Activated gamma-delta T cell (primary cell): ENCODE measurements at regions not wholly inside any gene's neighbourhood (a gene's known extent, or its start where the extent isn't known, plus 50 kb on each side); places are given as distances from the start of the nearest gene placed in this dataset.

Source experiments
- DNase-seq: peaks from one replicate; lab custom pipeline; 2025; lab: John Stamatoyannopoulos, UW

- no peak for DNase-seq
These were observed 1085.9 kb downstream of the TBC1D22A start for GRCh38 chr22:47848184-47848920.

- DNase-seq = no peak
These were observed 1084.9 kb downstream of the TBC1D22A start for GRCh38 chr22:47847131-47847890.

DNA sequence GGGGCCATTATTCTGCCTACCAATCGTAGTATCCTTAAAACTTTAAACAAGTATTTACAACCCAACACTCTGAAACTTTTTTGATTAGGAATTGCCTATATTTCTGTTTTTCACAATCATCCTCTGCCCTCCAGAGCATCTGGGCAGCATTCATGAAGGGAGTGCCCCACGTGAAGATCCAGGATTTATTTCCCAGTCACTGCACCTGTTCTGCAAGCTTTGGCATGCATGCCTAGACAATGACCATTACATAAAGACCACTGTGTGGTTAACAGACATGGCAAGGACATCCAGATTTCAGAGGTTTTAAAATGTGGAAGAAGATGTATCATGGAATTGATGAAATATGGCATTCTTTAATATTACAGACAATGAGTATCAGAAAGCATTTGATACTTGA lies 1083.8 kb downstream of the TBC1D22A start:
- DNase-seq = no peak

DNA sequence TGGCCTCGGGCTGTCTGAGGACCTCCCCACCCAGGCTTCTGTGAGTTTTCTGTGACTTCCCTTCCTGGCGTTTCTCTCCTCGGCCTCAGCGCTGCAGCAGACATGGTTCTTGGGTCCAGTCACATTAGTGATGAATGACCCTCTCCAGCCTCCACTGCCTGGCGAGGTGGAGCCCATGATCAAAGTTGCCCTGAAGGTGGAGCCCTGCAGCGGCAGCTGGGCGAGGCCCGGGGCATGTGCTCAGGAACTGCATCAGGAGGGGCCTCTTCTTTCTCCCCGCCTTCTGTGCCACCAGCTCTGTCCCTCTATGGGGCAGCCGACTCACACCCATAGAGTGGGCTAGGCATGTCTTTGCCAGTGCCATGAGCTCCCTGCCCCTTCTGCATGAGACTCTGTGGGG lies 1079.7 kb downstream of the TBC1D22A start:
- no peak for DNase-seq

- no peak for DNase-seq
These were observed 1078.7 kb downstream of the TBC1D22A start for GRCh38 chr22:47841156-47841555.

- no peak for DNase-seq
These were observed 1077.3 kb downstream of the TBC1D22A start for GRCh38 chr22:47839595-47840227.

DNA sequence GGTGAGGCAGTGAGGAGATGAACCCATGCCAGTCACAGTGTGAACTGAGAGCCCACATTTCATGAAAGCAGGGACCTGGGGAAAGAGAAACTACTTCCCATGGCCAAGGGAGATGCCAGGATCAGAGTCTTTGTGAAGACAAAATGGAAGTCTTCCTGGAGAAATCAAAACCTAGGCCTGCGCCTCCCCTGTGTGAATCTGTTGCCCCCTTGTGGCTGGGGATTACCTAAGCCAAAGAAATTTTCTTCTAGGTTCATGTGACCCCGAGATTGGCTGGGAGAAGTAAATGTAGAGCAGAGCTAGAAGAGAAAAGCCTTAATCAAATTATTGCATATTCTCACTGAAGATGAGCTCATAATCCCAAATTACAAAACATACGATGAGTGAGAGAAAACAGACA lies 1075.3 kb downstream of the TBC1D22A start:
- no peak for DNase-seq

- no peak for DNase-seq
These were observed 1074.5 kb downstream of the TBC1D22A start for GRCh38 chr22:47836957-47837356.

DNA sequence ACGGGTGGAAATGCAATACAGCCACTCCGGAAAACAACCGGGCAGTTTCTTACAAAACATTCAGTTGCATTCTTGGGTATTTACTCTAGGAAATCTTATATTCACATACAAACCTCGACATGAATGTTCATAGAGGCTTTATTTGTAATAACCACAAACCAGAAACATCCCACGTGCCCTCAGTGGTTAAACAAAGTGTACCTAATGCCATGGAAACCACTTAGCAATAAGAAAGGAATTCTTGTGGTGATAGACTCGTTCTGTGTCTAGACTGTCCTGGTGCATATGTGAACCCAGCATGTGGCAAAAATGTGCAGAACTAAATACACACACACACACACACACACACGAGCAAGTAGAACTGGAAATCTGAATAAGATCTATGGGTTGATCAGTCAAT lies 1073.3 kb downstream of the TBC1D22A start:
- DNase-seq = no peak

DNA sequence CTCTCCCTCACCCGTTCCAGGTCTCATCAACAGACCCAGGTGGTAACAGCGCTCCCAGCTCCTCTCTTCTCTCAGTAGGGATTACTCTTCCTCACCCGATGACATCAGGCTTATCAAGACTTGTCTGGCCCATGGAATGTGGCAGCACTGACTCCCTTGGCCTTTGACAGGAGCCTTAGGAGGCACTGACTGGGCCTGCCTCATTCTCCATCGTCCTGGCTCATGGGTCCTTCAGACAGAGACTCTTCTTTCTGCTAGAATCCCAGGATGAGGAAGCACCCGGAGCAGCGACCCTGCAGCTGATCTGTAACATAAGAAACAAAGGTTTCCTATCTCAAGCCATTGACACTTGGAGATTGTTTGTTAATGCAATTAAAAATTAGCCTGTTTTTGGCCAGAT lies 1063.6 kb downstream of the TBC1D22A start:
- no peak for DNase-seq

DNA sequence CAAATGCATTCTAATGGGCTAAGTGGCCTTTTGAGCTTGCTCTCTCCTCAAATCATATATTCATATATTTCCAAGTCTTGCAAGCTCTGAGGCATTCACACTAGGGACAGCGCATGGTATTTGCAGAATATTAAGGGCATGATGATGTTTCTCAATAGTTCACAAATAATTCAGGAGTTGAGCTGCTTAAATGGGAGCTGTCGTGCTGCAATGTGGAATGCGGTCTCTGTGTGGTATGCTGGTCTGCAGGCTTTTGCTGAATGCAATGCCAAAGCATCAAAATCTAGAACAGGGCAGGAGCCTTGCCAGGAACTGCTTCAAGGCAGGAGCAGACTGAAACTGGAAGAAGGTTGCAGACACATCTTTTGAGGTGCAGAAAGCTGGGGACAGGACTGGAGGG lies 1060.0 kb downstream of the TBC1D22A start:
- DNase-seq = no peak

DNA sequence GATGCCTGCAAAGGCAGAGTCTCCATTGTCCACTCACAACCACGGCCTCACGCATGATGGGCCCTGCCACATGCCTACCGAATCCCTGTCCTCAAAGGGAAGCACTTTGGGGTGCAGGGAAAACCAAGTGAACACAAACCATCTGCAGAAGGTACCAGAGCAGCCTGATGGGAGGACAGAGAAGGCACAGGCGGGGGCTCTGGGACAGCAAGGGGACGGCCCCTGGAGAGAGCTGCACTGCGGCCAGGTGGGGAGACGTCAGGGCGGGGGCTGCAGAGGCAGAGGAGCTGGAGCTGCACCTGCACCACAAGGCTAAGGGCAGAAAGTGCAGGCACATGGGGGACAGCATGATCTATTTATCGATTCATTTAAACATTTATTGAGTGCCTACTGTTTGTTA lies 1056.0 kb downstream of the TBC1D22A start:
- DNase-seq = no peak

DNA sequence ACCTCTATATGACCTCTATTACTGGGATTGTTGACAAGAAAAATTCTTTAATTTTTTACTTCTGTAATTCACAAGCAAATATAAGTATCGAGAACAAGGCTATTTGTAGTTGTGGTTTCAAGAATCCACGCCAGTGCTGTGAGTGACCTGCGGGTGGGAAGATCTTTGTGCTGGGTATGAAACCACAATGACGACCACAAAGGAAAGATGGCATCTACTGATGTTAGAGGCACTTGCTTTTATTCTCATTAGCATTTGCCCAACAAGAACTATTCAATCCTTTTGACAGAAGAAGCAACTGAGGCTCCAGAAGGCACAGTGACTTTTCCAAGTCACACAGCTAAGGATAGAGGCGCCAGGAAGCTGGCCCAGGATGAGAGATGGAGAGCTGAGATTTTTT lies 1054.9 kb downstream of the TBC1D22A start:
- no peak for DNase-seq

DNA sequence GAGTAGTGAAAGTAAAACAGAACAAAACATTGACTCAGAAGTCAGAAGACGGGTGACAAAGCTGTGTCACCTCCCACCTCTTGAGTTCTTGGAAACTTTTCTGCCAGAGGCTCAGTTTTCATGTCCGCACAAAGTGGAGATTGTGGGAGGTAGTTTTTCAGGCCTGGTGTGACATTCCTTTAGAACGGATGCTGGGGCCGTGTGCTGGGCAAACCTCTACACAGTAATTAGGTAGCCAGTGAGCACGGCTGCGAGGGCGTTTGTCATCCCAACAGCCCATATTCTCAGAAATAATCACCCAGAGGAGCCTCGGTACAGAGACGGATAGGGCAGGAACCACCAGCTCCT lies 1054.4 kb downstream of the TBC1D22A start:
- DNase-seq = no peak

DNA sequence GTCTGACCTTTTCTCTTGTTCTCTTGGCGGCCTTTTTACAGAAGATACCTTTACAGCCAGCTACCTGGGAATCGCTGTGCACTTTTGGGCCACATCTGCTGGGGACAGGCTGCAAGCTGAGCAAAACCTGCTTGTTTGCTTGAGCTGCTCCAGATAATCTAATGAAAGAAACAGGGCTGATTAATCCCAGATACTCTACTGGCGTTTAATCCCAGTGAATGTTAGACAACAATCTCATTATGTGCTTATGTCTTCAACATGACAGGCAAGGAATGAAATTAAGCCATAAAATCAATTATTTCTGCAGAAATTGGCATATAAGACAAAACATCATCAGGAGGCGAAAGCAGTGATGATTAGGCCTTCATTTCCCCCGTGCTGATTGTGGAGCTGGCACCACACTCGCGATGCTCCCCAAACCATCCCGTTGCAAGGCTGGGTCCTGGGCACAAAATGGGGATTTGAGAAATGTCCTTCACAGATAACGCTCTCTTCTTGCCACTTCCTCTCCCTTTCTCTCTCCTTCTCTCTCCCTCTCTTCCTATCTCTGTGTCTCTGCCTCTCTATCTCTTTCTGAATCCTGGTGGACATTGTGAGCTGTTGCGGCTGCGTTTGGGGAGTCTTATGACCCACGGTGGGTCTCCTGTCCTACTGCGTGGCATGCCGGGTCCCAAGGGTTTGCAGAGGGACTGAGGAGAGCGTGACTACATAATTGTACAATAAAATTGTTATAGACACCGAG lies 1053.8 kb downstream of the TBC1D22A start:
- DNase-seq = no peak

- no peak for DNase-seq
These were observed 1052.0 kb downstream of the TBC1D22A start for GRCh38 chr22:47814474-47814873.

- no peak for DNase-seq
These were observed 1051.2 kb downstream of the TBC1D22A start for GRCh38 chr22:47813661-47814060.

DNA sequence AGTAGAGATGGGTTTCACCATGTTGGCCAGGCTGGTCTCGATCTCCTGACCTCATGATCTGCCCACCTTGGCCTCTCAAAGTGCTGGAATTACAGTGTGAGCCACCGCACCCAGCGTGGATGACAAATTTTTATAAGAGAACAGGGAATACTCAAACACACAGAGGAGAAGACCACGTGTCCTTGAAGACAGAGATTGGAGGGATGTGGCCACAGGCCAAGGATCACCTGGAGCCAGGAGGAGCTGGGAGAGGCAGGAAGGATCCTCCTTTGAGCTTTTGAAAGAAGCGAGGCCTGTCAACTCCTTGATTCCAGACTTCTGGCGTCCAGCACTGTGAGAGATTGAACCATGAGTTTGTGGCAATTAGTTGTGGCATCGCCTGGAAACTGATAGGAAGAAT lies 1049.5 kb downstream of the TBC1D22A start:
- DNase-seq = no peak

- no peak for DNase-seq
These were observed 1048.4 kb downstream of the TBC1D22A start for GRCh38 chr22:47810505-47811500.

DNA sequence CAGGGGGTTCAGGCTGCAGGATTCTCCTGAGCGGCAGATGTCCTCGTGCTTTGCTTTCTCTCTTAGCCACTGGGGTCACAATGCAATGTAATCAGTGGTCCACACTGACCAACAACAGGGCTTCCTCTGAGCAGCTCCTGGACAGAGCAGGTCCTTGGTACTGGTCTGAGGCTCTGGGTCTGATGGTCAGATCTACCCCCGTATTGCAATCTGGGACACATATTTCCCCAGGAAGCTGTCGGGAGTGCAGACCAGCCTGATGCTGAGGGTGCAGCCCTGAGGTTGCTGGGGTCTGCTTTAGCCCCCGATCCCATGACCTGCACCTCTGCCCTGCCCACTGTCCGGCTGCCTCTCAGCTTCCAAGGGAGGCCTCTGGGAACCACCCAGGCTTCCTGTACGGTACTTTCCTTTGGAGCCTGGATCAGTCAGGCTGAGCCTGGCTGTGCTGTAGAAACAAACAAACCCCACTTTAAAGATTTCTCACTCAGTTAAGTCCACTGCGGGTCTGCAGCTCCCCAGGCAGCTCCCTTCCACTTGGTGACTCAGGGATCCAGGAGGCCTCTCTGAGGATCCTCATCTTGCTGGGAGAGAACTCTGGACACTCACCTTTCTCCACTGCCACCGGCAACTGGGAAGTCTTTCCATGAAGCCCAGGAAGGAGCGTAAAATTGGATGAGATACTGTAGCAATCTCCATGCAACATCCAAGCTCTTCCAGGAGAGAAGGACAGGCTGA lies 1046.6 kb downstream of the TBC1D22A start:
- DNase-seq = no peak
